GM12878 (cell line): ENCODE measurements at regions not wholly inside any gene's neighbourhood (a gene's known extent, or its start where the extent isn't known, plus 50 kb on each side); places are given as distances from the start of the nearest gene placed in this dataset.

ENCODE experiments used
- ATAC-seq: fragments of 200-7000 bp; cut with Tn5 transposase; 3 replicates; pipeline ENCODE4 v1.9.1; 2020; ENCODE audit warnings: mild to moderate bottlenecking, moderate library complexity
- BruUV-seq: library from RNA; stranded (reverse); fragments of 400-500 nt; replicated peaks from 2 replicates; lab custom pipeline; 2021; lab: Mats Ljungman, UMichigan
- CTCF ChIA-PET: fragments of 300-600 bp; sonication (Branson Sonifier 250); formaldehyde crosslinking; extraction: SDS; loops from one replicate; lab custom pipeline; 2021; ENCODE audit warnings: inconsistent platforms; lab: Yijun Ruan, JAX
- POLR2A ChIA-PET: fragments of 350-600 bp; formaldehyde crosslinking; extraction: SDS; loops from one replicate; lab custom pipeline; 2021; ENCODE audit warnings: inconsistent platforms; lab: Charles Lee
- RAD21 ChIA-PET: fragments of 300-600 bp; sonication (Branson Sonifier 250); formaldehyde crosslinking; loops from one replicate; lab custom pipeline; 2023; ENCODE audit warnings: antibody characterized with exemption; ENCODE audit not compliant: unreplicated experiment; lab: Charles Lee
- SMC1A ChIA-PET: fragments of 300-600 bp; sonication (Branson Sonifier 250); formaldehyde crosslinking; loops from one replicate; lab custom pipeline; 2023; ENCODE audit not compliant: unreplicated experiment, uncharacterized antibody; lab: Charles Lee
- DNase-seq: peaks from one replicate; pipeline ENCODE4 v3.0.0-alpha.2; 2011; ENCODE audit warnings: low read depth, low spot score
- FAIRE-seq: peaks from 3 replicates; lab custom pipeline; 2011; peaks lifted over from hg19 to GRCh38; lab: Jason Lieb, UNC
- H2AFZ ChIP-seq: 2 replicates; pipeline ENCODE4 v1.6.0; 2011; ENCODE audit warnings: low read depth, low read length, control low read depth; ENCODE audit not compliant: control insufficient read depth
- H3K27ac ChIP-seq: 2 replicates; pipeline ENCODE4 v1.5.1; 2011; ENCODE audit warnings: control low read depth; ENCODE audit not compliant: control insufficient read depth, insufficient read depth
- H3K27me3 ChIP-seq, 2 experiments: replicated peaks in 1 of 2; 2 replicates each; pipeline versions ENCODE4 v1.6.0 to v1.6.1; 2011; ENCODE audit warnings: low read length in 1 of 2; ENCODE audit not compliant: control insufficient read depth in 2 of 2, insufficient read depth in 2 of 2
- H3K36me3 ChIP-seq, 2 experiments: 2 replicates each; pipeline ENCODE4 v1.5.1; 2011; ENCODE audit warnings: low read length in 1 of 2; ENCODE audit not compliant: control insufficient read depth in 2 of 2, insufficient read depth in 2 of 2
- H3K4me1 ChIP-seq: 2 replicates; pipeline ENCODE4 v1.6.1; 2011; ENCODE audit warnings: mild to moderate bottlenecking, low read length, moderate library complexity, mixed read lengths; ENCODE audit not compliant: control insufficient read depth, insufficient read depth
- H3K4me2 ChIP-seq: 2 replicates; pipeline ENCODE4 v1.6.0; 2011; ENCODE audit warnings: control low read depth; ENCODE audit not compliant: control insufficient read depth, insufficient read depth
- H3K4me3 ChIP-seq: fragments of 200-600 bp; sonication (generic); 2 replicates; pipeline ENCODE4 v1.5.1; 2016
- H3K79me2 ChIP-seq: 2 replicates; pipeline ENCODE4 v1.6.0; 2011; ENCODE audit warnings: low read length; ENCODE audit not compliant: control insufficient read depth, insufficient read depth
- H3K9ac ChIP-seq: 2 replicates; pipeline ENCODE4 v1.8.0; 2011; ENCODE audit warnings: low read length, control low read depth, mixed read lengths; ENCODE audit not compliant: control insufficient read depth, insufficient read depth
- H3K9me3 ChIP-seq: replicated peaks from 3 replicates; pipeline ENCODE4 v1.5.1; 2011; ENCODE audit warnings: mild to moderate bottlenecking, low read length; ENCODE audit not compliant: control insufficient read depth, insufficient read depth
- H4K20me1 ChIP-seq: 2 replicates; pipeline ENCODE4 v1.6.0; 2011; ENCODE audit not compliant: control insufficient read depth, insufficient read depth
- EP300 ChIP-seq, 2 experiments: fragments of 150-350 bp in 1 of 2; IDR thresholded peaks; 2 replicates each; pipeline ENCODE4 v1.6.1; 2011 to 2012; ENCODE audit warnings: low read depth in 2 of 2, low read length in 2 of 2, borderline replicate concordance in 1 of 2, improper control_type of control experiment in 1 of 2, inconsistent platforms in 1 of 2; ENCODE audit not compliant: control insufficient read depth in 1 of 2
- PBX3 ChIP-seq: IDR thresholded peaks from 2 replicates; pipeline ENCODE4 v1.6.1; 2011; ENCODE audit warnings: mild to moderate bottlenecking, low read depth, low read length, moderate library complexity; ENCODE audit not compliant: insufficient replicate concordance
- PKNOX1 ChIP-seq: fragments of 450-650 bp; IDR thresholded peaks from 2 replicates; pipeline ENCODE4 v1.6.1; 2016; ENCODE audit warnings: mild to moderate bottlenecking
- RAD51 ChIP-seq: fragments of 450-650 bp; IDR thresholded peaks from 2 replicates; pipeline ENCODE4 v1.6.1; 2016; ENCODE audit warnings: moderate library complexity, mild to moderate bottlenecking, inconsistent platforms
- WGBS: methylation state at CpG from one replicate; pipeline ENCODE4 v1.1.6; 2016; ENCODE audit warnings: low lambda C conversion rate; ENCODE audit not compliant: insufficient replicate concordance, insufficient coverage; ENCODE audit errors: missing lambda C conversion rate; 5-methylcytosine and 5-hydroxymethylcytosine counted together
- in situ Hi-C: fragments of 300-500 bp; cut with MboI; formaldehyde crosslinking; loops from 9 replicates; pipeline ENCODE4 v1.14.3; 2018; ENCODE audit warnings: mixed read lengths
- intact Hi-C: fragments of 100-400 bp; cut with micrococcal nuclease; formaldehyde crosslinking; loops from one replicate; pipeline ENCODE4 v1.14.2; 2022; ENCODE audit not compliant: unreplicated experiment

GRCh38 chr14:51431033-51431709, 191.1 kb downstream of the TMX1 start:
- no TSS peak for BruUV-seq
- in situ Hi-C loops: no loop called here
- ChIA-PET RAD21 (no interaction called here), POLR2A (no interaction called here), CTCF (no interaction called here), SMC1A (interaction anchor here (1.5 kb wide), 1 partner anchor 23 kb away, joined by 3 read pairs; no protein-coding TSS in a partner anchor)
- Histone ChIP-seq H3K9ac (no peak overlapping the region), H3K4me2 (no peak overlapping the region), H3K79me2 (no peaks in the 10 kb centered on the region), H2AFZ (no peak overlapping the region), H3K36me3 (no peaks in the 10 kb centered on the region), H3K27ac (no peak overlapping the region), H3K4me1 (no peaks in the 10 kb centered on the region), H3K9me3 (no peaks in the 10 kb centered on the region), H3K27me3 (no peaks in the 10 kb centered on the region; a peak in 1 of 4 replicates), H3K4me3 (no peak overlapping the region), H4K20me1 (no peaks in the 10 kb centered on the region)
- intact Hi-C loops: loop anchor here (5.0 kb wide), 1 partner anchor 121 kb away; no protein-coding TSS in a partner anchor
- ATAC-seq: peak; percentile 57
- no peak for TF ChIP-seq RAD51
- TF ChIP-seq PKNOX1: peak; percentile 59; the same call in 1 of the 2 replicates
- peak in 1 of 2 experiments; percentile 23; a peak in 1 of 4 replicates for TF ChIP-seq EP300 (IDR thresholded peaks at IDR 0.05; ENCODE audit: borderline replicate concordance in 1 of 2, control insufficient read depth in 1 of 2, low read depth in 2 of 2, low read length in 2 of 2)
- peak; percentile 37 for TF ChIP-seq PBX3
- WGBS: 0% methylated on average over 3 of the region's 3 CpGs
- no peak for FAIRE-seq
- DNase-seq: no peak
